NCI-H1694 treated with DMSO at 0.1 percent for 48 hours (cell line): ENCODE measurements at regions not wholly inside any gene's neighbourhood (a gene's known extent, or its start where the extent isn't known, plus 50 kb on each side); places are given as distances from the start of the nearest gene placed in this dataset.

Experiments
- DNase-seq: peaks from one replicate; lab custom pipeline; 2025; lab: John Stamatoyannopoulos, UW

DNA sequence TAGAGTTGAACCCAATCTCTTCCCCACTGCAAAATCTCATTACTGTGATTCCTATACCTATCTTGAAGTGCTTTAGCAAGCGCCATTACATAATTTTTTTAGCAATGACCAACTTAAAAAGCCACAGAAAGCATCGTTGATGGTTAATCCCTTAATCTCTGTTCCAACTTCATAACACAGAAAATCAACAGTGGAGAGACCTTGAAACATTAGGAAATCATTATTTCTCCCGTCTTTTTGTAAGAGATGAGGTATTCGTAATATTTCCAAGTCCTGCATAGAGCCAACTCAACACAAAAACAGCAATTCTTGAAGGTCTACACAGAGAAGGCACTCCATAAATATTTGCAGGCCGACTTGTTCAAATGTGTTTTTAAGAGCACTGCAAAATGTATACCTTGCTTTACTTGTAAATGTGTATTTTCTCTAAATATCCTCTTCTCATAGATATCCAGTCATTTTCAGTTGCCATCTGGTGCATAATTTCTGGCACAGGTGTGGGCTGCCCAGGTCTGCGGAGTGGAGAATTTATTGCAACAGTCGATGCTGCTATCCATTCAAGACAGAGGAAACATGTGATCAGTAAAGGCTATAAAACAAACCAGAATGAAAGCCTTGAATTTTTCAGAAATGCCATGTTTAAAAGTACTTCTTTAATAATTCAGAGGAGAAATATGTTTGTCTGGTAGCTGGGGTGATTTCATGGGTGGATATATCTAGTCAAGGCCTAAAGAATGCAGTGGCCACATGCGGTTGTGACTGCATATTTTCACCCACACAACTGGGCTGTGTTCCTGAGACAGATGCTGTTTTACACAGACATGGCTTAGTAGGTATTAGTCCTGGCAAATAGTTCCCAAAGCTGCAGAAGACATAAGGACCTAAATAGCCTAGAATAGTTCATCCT lies 234.3 kb upstream of the STARD13 start:
- DNase-seq, result no peak

DNA sequence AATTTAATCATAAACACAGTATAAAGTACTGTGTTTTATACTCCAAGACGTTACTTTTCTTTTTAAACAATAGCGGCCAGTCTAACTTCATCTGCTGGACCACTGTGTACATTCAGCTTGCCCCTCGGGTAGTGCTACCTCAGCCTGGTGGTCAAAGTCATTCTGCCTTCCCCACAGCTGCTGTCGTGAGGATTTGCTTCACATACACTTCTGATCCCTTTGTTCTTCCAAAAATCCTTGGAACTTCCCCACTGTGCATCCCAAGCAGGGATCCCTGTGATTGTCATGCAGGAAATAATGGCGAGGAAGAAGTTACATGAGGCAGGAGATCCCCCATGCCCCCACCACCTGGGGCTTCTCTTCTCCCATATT lies 234.9 kb upstream of the STARD13 start:
- no peak for DNase-seq

DNA sequence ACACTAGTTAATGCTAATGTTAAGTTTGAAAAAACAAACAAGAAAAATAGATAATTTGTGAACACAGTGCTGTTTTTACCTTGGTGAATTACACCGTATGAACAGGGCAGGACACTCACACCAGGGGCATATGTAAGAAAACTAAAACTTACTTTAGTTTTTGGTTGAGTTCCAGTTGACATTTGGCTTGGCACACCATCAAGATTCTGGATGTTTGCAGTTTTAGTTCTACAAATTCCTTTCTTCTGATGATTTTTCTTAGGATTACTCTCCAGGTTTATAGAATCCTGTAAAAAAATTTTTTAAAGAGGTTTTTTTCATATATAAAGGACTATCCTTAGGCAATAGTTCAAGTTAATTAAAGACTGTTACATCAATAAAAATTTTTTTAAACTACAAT lies 238.5 kb upstream of the STARD13 start:
- no peak for DNase-seq

DNA sequence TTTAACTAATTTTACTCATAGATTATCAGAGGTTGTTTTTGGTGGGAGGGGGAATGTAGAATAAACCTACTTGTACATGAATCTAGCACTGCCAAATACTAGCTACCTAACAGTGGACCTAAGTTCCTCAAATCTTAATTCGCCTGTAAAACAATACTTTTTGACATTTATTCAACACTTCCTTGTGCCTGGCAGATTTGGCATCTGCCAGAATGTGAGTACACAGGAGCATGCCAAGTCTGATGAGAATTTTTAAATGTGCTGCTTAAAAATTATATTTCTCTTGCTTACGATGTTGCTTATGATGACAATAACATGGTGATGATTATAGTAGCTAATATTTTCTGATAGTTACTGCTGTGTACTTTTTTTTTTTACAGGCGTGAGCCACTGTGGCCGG lies 240.2 kb upstream of the STARD13 start:
- no peak for DNase-seq

DNA sequence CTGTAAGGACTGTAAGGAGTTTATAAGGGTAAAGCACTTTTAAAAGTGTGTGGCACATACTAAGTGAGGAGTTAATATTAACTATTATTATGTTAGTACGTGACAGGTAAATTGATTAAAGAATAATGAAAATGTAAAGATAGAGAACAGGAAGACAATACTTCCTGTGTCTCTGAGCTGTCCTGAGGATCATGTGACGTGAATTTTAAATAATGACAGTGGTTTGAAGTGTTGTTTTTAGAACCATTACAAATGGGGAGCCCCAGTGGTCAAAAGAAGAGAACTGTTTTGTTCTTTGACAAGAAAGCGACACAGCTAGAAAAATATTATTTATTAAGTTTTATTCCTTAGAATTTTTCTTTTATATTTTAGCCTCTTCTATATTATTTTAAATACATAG lies 241.2 kb upstream of the STARD13 start:
- no peak for DNase-seq

DNA sequence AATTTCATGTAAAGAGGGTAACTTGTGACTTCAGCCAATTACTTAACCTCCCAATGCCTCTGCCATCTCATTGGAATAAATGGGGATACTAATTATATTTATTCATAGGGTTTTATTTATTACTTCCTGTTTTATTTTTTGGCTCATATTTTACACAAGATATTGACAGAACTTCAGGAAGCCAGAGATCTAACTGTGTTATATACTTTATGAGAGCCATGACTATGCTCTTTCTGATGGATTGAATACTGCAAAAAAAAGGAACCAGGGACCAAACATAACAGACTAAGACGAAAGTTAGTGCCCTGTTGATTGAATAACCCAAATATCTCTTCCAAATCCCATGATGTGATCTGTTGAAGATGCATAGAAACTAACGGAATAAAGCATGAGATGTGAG lies 243.3 kb upstream of the STARD13 start:
- DNase-seq, result no peak

DNA sequence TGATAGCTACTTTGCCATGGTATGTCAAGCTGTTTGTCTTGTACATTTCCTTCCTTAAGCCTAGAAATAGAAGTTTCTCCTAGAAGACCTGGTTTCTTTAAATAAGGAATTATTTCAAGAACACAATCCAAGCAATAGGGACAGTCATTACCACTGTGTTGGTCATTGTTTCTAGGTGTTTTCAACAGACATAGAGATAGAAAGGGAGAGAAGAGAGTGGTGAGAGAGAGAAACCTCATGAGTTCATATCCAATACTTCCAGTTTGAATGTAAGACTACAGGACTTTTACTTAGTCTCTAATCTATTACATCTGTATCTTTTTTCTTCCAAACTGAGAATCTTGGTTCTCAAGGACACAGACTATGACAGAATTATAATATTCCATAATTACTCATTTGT lies 245.9 kb upstream of the STARD13 start:
- no peak for DNase-seq

DNA sequence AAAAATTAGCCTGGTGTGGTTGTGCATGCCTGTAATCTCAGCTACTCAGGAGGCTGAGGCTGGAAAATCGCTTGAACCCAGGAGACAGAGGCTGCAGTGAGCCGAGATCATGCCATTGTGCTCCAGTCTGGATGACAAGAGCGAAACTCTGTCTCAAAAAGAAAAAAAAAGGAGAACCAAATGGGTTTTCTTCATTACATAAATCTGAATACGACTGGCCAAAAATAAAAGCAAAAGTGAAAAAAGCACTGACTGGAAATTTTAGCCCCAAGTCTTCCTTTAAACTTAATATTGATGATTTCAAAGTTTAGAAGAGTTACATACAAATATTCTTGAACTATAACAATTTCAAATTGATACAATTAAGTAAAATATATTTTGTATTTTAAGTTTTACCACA lies 249.5 kb upstream of the STARD13 start:
- no peak for DNase-seq

DNA sequence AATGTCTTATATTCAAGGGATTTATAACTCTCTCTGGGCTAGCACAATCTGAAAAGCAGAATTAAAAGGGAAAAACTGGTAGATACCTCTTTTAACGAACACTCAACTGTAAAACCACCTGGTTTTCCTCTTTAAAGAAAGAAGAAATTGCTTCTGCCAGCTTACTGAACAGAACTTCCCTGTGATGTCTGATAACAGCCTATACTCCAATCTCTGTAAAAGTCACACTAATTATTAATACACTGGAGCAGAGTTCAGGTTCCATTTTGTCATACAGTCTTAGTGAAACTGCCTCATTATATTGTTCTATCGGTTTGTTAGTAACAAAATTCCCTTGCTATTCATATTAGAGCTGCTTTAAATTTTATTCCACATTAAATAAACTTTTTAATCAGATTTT lies 251.0 kb upstream of the STARD13 start:
- DNase-seq, result no peak

DNA sequence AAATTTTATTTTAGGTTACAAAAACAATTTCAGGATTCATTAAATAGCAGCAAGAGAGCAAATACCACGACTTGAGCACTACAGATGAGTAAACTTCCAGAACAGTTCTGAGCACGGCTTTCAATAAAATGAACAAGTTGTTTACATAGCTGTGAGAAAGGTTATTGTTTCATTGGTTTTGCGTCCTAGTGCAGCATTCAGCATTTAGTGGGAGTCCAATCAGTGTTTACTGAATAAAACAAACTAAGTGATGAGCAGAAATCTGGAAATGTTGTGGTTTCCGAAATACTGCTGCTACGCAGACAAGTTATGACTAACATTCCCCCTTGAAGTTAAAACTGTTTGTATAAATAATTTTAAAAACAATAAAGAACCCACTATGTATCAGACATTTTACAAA lies 251.5 kb upstream of the STARD13 start:
- no peak for DNase-seq

DNA sequence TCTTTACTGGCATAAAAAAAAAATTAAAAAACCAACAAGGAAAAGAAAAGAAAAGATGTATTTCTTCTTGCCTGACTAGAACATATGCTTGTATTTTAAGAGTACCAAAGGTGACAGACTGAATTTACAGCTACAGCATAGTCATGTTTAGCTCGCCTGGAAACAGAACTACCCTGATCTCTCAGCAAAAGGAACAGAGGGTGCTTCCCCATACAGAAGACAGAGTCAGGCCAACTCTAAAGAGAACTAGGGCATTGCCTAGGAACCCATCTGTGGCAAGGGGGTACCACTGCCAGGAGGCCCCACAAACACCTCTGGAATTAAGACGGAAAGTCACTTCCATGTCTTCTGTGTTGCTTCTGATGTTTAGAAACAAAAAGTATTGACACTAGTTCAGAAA lies 252.1 kb upstream of the STARD13 start:
- no peak for DNase-seq

DNA sequence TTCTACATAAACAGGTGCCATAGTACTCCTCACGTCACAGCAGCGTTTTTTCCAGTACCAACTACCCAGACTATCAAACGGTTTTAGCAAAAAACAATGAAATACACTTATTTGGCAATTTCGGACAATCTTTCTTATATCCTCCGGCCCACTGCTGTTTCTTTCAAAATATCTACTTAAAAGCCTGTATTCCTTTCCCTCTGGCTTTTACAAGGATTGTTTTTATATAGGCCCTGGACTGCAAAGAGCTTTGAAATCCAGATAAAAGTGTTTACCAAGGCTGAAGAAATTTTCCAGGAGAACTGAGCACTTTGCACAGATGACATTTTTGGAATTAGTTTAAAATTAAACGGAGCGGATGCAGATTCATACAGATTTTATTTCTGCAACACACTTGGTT lies 255.9 kb upstream of the STARD13 start:
- DNase-seq, result no peak

DNA sequence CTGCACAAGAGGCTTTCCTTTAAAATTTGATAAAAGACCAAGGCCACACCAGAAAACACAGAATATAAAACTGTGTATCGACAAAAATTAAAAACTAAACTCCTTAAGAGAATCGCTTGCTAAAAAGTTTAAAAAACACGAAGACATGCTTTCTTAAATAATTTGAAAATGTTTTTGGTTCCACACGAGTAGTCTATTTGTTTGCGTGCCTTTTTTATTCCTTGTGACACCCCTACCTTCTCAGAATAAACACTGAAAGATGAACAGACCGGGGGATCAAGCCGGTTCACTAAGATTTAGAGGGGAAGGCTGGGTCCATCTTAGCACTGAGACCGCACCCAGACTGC lies 256.4 kb upstream of the STARD13 start:
- no peak for DNase-seq

DNA sequence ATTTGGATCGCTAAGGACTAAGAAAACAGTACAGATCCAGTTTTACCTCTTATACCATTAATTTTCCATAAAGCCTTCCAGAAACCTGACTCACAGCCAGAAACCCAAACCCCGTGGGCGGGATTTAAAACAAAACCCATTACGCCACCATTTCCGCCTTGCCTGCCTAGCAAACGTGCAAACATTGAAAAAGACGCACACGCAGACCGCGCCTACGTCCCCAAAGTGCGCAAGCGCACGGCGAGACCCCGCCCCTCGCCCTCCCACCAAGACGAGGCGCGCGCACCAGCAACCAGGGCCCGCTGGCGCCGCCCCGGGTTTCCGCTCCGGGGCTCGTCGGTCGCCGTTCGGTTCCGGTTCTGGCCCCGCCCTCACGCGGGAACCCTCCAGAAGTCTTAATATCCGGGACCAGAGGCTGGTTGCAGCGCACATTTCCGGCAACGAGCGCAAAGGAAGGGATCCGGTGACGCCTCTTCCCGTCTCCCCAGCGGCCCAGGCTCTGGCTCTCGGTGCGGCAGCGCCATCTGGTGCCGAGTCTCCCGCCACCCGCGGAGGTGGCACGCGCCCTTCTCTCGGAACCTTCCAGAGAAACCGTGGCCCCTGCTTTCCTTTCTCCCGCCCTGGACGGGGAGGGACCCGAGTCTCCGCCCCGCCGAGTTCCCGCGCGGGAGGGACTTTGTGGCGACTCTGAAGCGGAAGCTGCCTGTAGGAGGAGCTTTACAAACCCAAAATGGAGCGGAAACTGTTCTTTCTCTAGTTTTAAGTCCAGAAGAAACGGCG lies 256.9 kb upstream of the STARD13 start:
- peak; percentile 98 for DNase-seq

DNA sequence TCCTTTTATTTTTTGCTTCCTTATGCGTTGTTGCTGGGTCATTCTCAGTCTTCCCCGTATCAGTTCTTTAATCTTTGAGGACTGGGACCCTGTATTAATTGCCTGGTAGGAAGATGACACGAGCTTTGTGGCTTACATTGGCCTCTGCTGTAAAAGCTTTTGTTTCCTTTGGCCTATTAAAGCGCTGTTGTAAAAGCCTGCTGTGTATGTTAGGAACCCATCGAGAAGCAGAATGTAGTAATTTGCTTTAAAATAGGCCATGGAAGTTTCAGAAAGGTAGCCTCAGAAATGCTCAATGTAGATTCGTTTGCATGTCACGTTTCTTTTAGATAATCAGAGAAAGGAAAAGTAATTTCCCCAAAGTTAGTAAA lies 257.5 kb upstream of the STARD13 start:
- no peak for DNase-seq

DNA sequence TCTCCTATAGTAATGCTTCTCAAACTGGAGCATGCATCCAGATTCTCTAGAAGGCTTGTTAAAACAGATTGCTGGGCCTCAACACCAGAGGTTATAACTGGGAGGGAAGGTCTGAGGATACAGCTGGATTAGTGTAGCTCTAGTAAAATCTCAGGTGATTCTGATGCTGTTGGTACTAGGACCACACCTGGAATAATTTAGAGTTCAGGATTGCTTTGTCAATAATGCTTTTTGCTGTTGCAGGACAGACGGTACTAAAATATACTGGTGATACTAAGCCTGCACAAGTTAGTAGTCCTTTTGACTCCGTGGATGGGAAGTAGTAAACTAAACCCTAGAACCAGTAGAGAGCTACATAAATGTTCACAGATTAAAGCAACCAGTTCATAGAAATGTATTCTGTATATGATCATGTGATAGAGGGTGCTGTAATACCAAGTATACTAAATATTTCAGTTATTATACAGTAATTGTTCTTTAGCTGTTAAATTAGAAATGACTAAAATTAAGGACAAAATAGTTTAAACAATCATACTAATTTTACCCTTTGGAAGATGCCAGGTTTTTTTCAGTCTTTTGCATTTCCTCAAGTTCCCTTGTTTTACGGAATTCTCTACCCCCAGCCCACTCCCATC lies 258.2 kb upstream of the STARD13 start:
- no peak for DNase-seq

DNA sequence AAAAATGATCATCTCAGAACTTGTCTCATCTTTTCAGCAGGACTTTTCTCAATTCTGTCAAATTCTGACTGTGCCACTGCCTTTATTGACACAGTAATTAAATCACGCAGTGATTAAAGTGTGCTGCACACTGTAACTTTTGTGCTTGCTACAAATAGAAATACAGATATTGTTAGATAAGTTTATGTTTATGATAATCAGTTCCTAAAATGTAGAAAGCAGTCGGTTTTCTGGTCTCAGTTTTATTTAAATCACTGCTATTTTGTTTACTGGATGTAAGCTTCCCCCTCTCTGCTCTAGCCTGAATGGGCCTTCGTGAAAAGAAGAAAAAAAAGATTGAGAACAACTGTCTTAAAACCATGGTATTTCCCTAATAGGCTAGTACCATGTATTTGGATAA lies 258.8 kb upstream of the STARD13 start:
- DNase-seq, result no peak

DNA sequence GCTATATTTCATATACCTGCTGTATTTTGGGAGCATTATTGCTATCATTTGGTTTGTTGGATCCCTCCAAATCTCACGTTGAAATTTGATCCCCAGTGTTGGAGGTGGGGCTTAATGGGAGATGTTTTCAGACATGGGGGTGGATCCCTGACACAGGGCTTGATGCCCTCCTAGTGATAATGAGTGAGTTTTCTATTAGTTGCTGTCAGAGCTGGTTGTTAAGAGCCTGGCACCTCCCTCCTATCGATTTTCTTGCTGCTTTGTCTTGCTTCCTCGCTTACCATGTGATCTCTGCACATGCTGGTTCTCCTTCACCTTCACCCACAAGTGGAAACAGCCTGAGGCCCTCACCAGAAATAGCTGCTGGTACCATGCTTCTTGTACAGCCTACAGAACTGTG lies 259.9 kb upstream of the STARD13 start:
- DNase-seq, result no peak

DNA sequence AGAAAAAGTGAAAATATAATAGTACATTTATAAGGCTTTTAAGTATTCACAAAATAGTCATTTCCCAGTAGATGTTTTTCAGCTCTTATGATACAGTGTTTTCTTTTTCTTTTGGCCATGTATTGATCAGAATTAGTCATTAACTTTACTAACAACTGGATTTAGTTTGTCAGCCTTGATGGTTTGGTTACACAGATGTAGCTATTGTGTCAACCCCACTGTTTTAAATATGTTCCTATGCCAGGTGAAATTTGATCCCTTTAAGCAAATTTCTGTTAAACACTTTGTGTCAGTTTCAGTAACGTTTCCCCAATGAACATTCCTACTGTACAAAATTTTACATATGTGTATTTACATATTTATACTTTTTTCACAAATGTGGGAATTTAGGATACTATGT lies 261.5 kb upstream of the STARD13 start:
- no peak for DNase-seq

DNA sequence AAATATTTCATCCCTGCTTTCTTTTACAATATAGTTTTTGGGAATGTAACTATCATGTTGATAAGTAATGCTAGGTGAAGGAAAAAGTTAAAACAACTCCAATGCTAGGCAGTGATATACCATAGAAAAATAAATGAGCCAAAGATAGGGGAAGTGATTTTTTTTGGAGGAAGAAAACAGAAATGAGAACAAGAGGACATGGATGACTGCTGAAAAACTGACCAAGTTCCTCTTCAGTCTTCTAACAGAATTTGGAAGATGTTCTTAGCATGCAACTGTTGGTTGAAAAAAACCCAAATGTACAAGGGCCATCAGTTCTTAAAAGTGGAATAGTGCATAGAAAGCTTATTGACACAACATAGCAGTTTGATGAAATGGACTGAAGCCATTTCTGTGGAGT lies 262.5 kb upstream of the STARD13 start:
- DNase-seq, result no peak

DNA sequence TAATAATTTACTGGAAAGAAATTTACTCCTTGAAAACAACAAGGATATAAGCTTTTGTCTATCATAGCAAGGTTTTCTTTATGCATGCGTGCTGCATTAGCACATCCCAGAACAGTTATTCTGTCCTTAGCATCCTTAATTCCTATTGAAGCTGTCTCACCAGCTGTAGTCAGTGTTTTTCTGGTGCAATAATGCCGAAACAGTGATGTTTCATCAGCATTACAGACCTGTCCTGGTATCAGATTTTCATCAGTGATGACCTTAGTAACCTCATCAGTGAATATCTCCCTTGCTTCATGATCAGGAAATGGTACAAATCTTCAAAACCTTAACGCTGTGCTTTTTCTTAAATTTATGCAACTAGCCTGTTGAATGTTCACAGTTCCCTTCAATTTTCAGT lies 264.7 kb upstream of the STARD13 start:
- no peak for DNase-seq

DNA sequence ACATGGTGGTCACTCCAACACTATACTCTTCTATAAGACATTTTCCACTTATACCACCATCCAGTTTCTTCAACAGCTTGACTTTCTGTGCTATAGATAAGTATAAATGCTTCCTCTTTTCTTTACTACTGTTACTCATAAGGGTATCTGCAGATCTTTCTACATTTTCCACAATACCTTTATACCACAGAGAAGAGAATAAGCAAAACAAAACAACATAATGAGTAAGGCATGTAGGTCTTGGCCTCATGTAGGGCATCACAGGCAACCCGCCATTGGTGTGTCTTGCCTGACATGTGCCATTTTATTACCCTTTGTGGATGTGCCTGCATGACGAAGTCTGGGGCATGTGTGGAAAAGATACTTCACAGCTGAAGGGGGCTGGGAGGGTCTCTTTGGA lies 265.3 kb upstream of the STARD13 start:
- DNase-seq, result no peak
